HG03432 (cell line): ENCODE measurements at regions not wholly inside any gene's neighbourhood (a gene's known extent, or its start where the extent isn't known, plus 50 kb on each side); places are given as distances from the start of the nearest gene placed in this dataset.
"Not testable (repeated sequence)": the region's sequence is repeated elsewhere in the genome, so short reads cannot be mapped to it uniquely, and the experiment has no call there.

Source experiments
- ATAC-seq: cut with Tn5 transposase; IDR thresholded peaks from one replicate; pipeline ENCODE4 v1.9.1; 2021; ENCODE audit warnings: mild to moderate bottlenecking, moderate library complexity; ENCODE audit not compliant: unreplicated experiment

DNA sequence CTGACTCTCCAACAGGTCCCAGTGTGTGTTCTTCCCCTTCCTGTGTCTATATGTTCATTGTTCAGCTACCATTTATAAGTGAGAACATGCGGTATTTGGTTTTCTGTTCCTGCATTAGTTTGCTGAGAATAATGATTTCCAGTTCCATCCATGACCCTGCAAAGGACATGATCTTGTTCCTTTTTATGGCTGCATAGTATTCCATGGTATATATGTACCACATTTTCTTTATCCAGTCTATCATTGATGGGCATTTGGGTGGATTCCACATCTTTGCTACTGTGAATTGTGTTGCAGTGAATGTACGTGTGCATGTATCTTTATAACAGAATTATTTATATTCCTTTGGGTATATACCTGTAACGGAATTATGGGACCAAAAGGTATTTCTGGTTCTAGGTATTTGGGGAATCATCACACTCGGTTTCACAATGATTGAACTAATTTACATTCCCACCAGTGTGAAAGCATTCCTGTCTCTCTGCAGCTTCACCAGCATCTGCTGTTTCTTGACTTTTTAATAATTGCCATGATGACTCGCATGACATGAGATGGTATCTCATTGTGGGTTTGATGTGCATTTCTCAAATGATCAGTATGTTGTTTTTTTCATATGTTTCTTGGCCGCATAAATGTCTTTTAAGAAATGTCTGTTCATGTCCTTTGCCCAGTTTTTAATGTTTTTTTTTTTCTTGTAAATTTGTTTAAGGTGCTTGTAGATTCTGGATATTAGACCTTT is 60.2 kb downstream of the LSMEM1 start:
- no peak for ATAC-seq

DNA sequence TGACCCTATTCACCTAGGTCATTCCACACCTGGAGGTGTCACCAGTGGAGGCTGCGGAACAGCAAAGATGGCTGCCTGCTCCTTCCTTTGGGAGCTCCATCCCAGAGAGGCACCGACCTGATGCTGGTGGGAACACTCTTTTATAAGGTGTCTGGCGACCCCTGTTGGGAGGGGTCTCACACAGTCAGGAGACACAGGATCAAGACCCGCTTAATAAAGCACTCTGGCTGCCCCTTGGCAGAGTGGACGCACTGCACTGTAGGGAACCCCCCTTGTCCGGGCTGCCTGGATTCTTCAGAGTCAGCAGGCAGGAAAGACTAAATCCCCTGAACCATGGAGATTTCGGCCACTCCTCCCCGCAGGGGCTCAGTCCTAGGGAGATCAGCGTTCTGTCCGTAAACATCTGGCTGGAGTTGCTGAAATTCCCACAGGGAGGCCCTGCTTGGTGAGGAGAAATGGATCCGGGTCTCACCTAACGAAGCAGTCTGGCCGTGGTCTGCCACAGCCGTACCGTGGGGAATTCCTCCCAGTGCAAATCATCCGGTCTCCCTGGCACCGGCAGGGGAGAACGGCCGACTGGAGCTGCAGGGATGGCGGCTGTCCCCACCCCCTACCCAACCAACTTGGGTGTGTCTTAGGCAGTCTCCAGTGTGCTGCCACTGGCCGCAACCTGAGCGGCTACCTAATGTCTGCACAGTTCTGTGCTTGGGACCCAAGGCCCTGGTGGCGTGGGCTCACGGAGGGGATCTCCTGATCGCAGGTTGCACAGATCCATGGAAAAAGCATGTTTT is 66.1 kb downstream of the LSMEM1 start:
- ATAC-seq = no peak

DNA sequence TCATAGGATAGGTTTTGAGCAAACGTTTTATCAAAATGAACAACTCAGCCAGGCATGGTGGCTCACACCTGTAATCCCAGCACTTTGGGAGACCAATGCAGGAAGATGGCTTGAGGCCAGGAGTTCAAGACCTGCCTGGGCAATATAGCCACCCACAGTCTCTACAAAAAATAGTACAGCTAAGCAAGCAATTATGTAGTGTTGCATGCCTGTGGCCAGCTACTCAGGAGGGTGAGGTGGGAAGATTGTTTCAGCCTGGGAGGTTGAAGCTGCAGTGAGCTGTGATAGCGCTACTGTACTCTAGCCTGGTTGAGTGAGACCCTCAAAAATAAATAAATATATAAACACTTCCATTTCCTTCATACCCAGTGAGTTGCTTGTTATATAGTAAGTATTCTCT is 67.1 kb downstream of the LSMEM1 start:
- no peak for ATAC-seq

DNA sequence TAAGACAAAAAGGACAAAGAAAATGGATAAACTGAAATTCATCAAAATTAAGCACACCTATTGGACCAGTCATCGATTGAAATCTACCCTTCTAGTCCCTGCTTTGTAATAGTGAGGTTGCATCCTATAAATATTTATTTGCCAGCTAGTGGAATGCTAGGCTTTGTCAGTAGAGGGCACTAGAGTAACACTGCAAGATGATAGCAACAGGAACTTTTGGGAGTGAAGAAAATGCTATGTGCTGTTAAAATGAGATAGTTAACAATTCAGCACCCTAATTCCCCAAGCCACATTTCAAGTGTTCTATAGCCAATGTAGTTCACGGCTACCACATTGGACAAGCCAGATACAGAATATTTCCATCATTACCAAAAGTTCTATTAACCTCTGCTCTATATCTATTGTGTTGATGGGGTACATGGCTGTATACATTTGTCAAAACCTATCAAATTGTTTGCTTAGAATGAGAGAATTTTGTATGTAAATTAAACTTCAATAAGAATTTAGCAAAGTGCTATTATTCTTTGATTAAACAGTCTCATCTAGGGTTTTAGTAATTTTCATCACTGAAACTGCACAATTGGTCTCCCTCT is 69.8 kb downstream of the LSMEM1 start:
- peak; percentile 93 for ATAC-seq

DNA sequence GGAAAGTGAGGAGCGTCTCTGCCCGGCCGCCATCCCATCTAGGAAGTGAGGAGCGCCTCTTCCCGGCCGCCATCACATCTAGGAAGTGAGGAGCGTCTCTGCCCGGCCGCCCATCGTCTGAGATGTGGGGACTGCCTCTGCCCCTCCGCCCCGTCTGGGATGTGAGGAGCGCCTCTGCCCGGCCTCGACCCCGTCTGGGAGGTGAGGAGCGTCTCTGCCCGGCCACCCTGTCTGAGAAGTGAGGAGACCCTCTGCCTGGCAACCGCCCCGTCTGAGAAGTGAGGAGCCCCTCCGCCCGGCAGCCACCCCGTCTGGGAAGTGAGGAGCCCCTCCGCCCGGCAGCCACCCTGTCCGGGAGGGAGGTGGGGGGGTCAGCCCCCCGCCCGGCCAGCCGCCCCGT is 70.7 kb downstream of the LSMEM1 start:
- ATAC-seq = not testable (repeated sequence)

DNA sequence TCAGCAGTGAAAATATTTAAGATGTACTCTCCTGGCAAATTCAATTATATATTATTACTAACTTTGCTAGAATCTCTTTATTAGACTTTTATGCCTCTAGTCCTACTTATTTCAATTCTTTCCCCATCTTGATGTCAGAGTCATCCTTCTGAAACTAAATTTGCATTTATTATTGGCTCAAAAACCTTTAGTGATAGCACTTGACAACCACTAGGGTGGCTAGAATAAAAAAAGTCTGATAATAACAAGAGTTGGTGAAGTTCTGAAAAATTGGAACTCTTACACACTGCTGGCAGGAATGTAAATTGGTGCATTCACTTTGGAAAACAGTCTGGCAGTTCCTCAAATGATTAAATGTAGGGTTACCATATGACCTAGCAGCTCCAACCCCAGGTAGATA is 73.8 kb downstream of the LSMEM1 start:
- ATAC-seq = no peak

DNA sequence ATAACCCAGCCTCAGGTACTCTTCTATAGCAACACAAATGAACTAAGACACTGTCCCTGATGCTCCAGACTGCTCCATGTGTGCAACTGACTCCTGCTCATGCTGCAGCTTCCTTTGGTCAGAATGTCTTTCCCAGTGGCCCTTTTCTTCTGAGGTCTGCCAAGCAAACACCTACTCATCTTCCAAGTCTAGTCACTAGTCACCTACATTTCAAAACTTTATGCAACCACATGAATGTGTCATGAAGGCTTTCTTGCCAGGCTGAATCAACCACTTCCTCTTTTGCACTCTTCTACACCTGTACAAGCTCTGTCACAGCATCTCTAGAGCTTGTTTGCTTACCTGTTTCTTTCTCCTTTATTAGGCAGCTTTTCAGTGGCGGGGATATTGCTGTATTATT is 75.8 kb downstream of the LSMEM1 start:
- peak; percentile 98 for ATAC-seq

DNA sequence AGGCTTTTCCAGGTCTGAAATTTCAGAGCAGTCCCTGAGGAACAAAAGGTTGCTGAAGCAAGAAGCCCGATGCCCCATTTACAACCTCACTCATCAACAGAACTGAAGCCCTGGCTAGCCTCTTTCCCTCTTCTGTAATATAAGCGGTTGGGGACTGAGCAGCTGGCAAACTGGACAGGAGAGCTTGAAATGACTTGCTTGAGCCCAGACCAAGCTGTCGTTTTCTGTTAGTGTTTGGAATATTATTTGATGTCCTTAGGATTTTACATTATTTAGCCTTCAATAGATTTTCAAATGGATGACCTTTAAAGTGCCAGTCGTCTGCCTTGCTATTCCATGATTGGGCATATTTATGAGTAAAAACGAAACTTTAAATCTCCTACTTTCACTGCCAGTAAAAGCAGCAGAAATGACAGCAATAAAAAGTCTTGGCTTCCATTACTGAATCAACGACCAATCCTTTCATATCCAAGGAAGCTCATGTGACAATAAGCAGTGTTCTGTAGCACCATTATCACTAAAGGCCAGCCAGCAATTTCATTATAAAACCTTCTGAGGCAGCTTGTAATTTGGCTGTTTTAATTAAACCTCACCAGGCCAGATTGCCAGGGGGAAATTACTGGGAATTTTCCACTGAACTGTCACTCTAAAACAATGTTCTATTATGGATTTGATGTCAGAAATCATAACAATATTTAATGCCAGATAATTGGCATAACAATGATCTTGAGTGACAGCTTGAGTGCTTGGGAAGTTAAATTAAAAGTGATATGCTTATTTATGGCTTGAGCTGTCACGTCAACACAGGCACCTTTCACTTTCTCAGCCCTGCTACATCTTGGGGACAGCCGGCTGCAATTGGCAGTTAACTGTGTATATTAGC is 85.9 kb downstream of the LSMEM1 start:
- no peak for ATAC-seq

DNA sequence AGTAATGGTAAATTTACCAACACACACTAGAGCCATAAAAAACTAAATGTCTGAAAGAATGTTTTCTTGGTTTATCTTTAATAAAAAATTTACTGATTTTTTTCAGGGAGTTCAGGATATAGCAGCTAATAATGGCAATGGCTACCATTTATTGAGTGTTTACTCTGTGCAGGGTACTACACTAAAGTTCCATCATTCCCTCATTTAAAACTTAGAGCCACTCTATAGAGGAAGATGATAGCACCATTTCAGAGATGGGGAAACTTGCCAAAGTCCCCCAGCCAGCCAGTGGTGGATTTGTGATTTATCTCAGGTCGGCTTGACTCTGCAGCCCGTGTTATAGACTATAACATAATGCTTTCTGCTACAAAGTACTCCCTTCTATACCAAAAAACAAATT is 86.6 kb downstream of the LSMEM1 start:
- no peak for ATAC-seq

DNA sequence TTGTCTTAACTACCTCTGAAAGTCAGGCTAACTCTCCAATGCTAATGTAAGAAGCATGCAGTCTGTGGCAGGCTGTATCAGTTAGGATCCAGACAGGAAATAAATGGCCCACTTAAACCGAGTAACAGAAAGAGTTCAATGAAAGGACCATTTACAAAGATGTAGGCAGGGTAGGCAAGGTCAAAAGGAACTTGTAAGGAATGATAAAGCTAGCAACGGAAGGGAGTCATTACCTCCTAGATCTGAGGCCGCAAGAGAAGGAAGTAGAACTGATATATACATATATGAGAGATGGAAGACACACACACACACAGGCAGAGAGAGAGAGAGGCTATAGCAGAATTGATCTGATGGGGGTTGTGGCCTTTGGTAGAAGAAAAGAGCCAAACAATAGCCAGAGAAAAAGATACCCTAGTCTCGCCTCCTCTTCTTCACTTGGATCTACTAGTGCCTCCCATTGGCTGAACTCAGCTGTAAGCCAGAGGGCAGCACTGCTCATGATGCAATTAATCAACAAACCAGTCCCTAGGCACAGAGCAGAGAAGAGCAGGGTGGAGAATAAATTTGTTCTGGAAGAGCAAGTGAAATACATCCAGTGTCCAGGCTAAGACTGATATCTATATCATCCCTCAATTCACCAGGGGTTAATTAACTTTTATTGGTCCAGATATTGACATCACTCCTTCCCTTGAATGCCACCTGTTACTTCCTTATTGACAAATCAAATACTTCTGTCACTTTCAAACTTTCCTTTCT is 91.2 kb downstream of the LSMEM1 start:
- peak; percentile 43 for ATAC-seq

DNA sequence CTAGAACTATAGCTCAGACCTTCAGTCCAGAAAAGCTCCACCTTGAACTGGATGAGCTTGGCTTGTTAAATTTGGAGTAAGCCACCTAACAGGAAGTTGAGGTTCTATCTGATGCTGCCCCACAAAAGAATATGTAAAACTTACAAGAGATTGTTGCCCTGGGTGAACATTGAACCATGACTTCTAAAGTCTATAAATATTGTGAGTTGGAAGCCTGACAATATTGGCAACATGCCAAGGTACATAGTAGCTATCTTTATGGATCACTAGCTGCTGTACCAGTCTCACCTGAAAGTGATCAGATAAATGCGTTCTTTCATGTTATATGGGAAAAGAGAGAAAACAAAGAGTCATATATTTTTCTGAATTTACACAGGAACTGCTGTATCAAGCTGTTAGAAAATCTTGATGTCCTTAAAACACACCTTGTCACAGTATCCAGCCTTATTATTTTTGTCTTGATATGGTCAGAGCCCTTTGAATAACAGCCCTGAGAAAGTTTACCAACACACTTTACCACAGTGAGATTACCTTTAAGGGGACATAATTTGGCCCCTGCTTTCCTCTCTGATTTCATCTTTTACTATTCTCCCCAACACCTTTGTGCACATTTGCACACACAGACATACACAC is 92.0 kb downstream of the LSMEM1 start:
- no peak for ATAC-seq

DNA sequence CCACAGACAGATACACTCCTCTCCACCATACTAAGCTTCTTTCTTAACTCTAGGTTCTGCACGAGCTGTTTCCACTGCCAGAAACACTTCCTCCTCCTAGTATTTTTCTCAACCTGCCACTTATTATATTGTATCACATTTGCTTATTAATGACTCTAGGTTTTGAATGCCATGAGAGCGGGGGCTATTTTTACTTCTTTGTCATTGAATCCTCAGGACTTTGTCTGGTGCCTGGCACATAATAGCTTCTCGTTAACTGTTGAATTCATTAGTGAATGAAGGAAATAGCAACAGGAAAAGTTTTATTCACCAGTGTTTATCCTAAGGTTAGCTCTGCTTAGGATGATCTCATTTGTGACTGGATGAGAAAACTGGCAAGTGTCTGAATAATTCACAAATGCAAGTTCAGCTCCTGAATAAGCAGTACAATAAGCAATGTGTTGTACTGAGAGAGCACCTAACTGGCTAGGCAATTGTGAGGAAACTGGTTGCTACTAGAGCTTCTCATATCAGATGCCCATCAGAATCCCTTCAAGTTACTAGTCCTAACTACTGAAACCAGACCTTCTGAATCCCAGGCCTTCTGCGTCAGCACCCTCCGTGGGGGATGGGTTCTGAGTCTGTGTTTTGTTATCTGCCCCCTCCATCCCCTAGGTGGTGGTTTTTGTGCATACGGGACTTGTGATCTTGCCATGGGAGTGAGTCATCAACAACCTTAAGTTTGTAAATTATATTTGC is 92.7 kb downstream of the LSMEM1 start:
- no peak for ATAC-seq

DNA sequence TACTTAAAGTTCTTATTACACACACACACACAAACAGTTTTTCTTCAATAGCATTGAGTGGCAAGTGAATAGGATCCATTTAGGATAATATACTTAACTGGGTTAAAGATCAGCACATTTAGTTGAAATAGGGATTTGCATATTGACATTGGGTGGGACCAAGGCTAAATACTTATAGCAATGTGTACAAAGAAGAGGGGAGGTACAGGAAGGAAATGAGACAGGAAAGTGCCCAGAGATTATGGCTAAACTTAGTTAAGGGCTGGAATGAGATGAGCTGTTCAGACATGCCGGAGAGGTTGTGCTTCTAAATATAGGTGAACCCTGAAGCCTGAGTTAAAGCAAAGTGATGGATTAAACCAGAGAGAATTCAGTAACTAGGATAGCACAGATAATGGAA is 95.1 kb downstream of the LSMEM1 start:
- ATAC-seq = no peak

DNA sequence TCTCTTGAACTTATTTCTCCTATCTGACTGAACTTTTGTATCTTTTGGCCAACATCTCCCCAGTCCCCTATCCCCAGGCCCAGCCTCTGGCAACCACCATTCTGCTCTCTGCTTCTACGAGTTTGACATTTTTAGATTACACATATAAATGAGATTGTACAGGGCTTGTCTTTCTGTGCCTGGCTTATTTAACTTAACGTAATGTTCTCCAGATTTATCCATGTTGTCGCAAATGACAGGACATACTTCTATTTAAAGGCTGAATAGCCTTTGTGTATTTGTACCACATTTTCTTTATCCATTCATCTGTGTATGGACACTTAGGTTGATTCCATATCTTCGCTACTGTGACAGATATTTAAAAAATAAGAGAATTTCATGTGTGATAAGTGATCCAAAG is 98.6 kb downstream of the LSMEM1 start:
- ATAC-seq = no peak

DNA sequence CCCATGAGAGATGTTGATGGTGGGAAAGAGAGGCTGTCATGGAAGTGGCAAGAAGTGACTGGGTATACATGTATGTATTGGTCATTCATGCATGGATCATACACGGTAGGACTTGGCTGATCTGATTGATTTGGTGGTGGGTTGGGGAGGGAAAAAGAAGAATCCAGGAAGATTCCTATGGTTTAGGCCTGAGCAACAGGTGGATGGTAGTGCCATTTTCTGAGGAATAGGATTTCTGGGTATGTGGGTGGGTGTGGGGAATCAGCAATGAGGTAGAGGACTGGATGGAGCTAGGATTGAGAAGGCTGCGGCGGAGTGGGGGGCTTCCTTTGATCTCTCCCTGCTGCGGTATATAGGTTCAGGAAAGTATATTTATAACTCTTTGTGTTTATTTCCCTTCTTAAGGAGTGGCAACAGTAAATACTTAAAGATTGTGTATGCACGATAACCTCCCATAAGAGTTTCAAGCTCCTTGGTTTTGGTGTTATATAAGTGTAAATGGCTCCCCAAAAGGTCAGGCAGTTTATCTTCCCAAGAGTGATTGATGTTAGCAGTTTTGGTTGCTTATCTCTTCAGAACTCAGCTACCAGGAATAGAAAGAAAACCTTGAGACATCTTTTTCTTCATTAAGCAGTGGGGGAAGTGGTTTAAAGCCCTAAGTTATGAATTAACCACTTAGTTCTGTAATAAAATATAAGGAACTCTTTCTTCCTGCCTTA is 100.1 kb downstream of the LSMEM1 start:
- ATAC-seq = no peak

DNA sequence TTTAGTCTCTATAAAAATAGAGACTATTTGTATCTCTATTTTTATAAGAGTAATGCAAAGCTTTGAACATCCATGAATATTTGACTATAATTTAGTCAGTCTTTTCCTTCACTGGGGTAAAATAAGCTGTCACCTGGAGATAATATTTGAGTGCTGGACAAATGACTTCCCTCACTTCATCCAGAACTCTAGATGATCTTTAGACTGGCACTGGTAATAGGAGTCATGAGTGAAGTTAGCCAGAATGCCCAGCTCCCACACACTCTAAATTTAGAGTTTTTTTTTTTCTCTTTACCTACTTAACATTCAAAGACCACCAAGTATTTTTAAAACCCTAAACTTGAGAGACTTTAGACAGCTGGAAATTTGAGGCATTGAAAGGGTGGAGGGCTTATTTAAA is 100.7 kb downstream of the LSMEM1 start:
- ATAC-seq = no peak

DNA sequence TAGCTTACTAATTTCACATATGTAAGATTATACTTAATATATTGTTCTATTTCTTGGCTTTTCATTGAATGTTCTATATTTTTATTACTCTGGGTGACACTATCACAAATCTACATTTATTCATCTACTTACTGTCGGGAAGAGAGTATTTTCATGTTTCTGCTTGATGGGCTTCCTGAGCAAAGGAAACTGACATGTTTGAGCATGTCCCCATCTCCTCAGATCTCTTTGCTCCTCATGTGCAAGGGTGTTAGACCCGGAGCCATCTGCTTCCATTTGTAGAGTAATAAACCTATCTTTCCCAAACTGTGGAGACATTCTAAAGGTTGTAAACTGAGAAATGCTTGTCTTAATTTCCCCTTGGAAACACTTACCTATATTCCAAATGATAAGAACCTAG is 103.5 kb downstream of the LSMEM1 start:
- ATAC-seq = no peak

DNA sequence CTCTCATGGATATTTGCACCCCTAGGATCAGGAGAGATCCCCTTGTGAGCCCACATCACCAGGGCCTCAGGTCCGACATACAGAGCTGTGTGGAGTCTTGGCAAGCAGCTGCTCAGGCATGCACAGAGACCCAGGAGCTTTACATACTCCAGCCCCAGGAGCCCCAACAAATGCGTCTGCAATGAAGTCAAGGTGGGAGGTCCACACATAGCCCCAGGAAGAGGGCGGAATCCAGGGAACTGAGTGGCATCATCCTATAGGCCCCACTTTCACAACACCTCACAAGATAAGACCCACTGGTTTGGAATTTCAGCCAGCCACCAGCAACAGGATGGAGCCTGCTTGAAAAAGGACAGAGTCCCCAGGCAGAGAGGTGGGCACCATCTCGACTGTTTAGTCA is 106.7 kb downstream of the LSMEM1 start:
- ATAC-seq = no peak
